ENCODE measurements at regions not wholly inside any gene's neighbourhood (a gene's known extent, or its start where the extent isn't known, plus 50 kb on each side); places are given as distances from the start of the nearest gene placed in this dataset.

DNA sequence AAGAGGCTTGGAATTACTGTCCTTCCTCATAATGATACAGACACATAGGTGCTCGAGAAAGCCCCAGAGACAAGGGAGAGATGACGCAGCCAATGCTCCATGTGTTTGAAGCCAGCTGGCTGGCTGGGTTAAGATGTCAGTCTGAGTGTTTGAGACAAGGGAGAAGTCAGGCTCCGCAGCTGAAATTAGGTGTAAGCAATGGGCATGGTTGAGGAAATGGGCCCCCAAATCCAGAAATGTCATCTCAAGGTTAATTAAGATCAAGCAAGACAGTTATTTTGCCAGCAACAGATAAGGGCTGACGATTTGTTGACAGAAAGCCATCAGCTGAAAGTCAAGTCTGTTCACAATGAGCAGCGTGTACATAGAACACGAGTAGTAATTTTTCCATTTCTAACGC, 713.4 kb downstream of the IRX1 start:
- TF ChIP-seq TAF1 (IDR thresholded peaks at IDR 0.05; ENCODE audit: borderline replicate concordance, insufficient read depth, low read length) (no peak), FOXP2 (optimal IDR thresholded peaks at IDR 0.05; ENCODE audit: borderline replicate concordance, extremely low read depth, extremely low read length, insufficient read depth) (no peak), POLR2AphosphoS5 (IDR thresholded peaks at IDR 0.05; ENCODE audit: low read depth, low read length) (no peak), SIN3A (IDR thresholded peaks at IDR 0.05; ENCODE audit: borderline replicate concordance, insufficient read depth, low read length) (no peak)
- TF ChIP-seq, protein P1, sequence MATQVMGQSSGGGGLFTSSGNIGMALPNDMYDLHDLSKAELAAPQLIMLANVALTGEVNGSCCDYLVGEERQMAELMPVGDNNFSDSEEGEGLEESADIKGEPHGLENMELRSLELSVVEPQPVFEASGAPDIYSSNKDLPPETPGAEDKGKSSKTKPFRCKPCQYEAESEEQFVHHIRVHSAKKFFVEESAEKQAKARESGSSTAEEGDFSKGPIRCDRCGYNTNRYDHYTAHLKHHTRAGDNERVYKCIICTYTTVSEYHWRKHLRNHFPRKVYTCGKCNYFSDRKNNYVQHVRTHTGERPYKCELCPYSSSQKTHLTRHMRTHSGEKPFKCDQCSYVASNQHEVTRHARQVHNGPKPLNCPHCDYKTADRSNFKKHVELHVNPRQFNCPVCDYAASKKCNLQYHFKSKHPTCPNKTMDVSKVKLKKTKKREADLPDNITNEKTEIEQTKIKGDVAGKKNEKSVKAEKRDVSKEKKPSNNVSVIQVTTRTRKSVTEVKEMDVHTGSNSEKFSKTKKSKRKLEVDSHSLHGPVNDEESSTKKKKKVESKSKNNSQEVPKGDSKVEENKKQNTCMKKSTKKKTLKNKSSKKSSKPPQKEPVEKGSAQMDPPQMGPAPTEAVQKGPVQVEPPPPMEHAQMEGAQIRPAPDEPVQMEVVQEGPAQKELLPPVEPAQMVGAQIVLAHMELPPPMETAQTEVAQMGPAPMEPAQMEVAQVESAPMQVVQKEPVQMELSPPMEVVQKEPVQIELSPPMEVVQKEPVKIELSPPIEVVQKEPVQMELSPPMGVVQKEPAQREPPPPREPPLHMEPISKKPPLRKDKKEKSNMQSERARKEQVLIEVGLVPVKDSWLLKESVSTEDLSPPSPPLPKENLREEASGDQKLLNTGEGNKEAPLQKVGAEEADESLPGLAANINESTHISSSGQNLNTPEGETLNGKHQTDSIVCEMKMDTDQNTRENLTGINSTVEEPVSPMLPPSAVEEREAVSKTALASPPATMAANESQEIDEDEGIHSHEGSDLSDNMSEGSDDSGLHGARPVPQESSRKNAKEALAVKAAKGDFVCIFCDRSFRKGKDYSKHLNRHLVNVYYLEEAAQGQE (IDR thresholded peaks at IDR 0.05; ENCODE audit: insufficient read depth in 1 of 2, low read depth in 2 of 2, low read length in 2 of 2), result no peak

Measured in PFSK-1 (cell line).